ENCODE measurements at regions not wholly inside any gene's neighbourhood (a gene's known extent, or its start where the extent isn't known, plus 50 kb on each side); places are given as distances from the start of the nearest gene placed in this dataset.

DNA sequence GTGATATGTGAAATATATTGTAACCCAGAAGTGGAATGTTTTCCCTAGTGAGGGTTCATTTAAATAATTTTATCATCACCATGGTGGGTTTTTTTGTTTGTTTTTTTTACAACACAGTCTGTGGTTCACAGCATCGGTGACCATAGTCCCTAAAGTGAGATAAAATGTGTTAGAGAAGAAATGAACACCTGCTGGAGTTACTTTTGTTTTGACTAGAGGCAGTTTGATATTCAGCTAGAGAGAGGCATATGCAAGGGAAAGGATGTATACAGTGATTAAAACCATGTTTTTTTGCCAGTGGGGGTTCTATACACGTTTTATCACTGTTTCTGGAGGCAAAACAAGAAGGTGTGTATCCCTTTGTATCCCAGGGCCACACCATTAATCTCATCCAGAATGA lies 541.5 kb downstream of the PCDH7 start:
- no peak overlapping the region for H2BK5ac ChIP-seq (ENCODE audit: low read depth, low read length)
- FAIRE-seq (no peak), DNase-seq (ENCODE audit: low read depth in 1 of 2, low spot score in 2 of 2) (no peak)
- H3K4ac ChIP-seq (replicated peaks; ENCODE audit: insufficient read length, low read depth, low read length): no peak overlapping the region
- no peaks in the 10 kb centered on the region for H3K27me3 ChIP-seq (replicated peaks in 1 of 4; ENCODE audit: control insufficient read depth in 3 of 4, extremely low read depth in 1 of 4, insufficient read depth in 3 of 4, low read length in 3 of 4)
- no peaks in the 10 kb centered on the region for H3K79me2 ChIP-seq (ENCODE audit: control insufficient read depth in 1 of 2, insufficient read depth in 2 of 2, low read length in 2 of 2)
- no peak overlapping the region for H3K4me3 ChIP-seq (ENCODE audit: extremely low read depth in 1 of 4, insufficient read depth in 2 of 4, low read depth in 3 of 4, low read length in 4 of 4)
- no peak overlapping the region for H3K4me2 ChIP-seq (ENCODE audit: insufficient read depth in 1 of 2, low read depth in 2 of 2, low read length in 2 of 2)
- no peak overlapping the region for H3K56ac ChIP-seq (replicated peaks; ENCODE audit: insufficient read length, low read depth, low read length)
- H3K36me3 ChIP-seq (ENCODE audit: control insufficient read depth in 2 of 4, insufficient read depth in 4 of 4, low read length in 3 of 4): no peaks in the 10 kb centered on the region
- H2AK5ac ChIP-seq (ENCODE audit: low read depth, low read length): no peak overlapping the region
- H3K9me3 ChIP-seq (ENCODE audit: insufficient read depth in 2 of 2, low read depth in 1 of 2, low read length in 1 of 2): peaks cover 0 to 7% of the 10 kb centered on the region in 2 experiments; a peak in 2 of 4 replicates
- CTCF ChIA-PET (ENCODE audit: partially characterized antibody): no interaction called here
- H2BK15ac ChIP-seq (ENCODE audit: low read length): no peak overlapping the region
- no peak overlapping the region for H4K8ac ChIP-seq (ENCODE audit: extremely low read depth, insufficient read depth, low read length)
- POLR2A ChIA-PET (ENCODE audit: partially characterized antibody): no interaction called here
- no peak overlapping the region for H2BK20ac ChIP-seq (ENCODE audit: low read length)
- no peak overlapping the region for H3K9ac ChIP-seq (replicated peaks in 1 of 4; ENCODE audit: extremely low read depth in 1 of 4, low read depth in 3 of 4, low read length in 3 of 4)
- H3K79me1 ChIP-seq (ENCODE audit: low read depth, low read length): no peaks in the 10 kb centered on the region
- H3K23me2 ChIP-seq (ENCODE audit: low read depth, low read length): no peaks in the 10 kb centered on the region
- H4K20me1 ChIP-seq (replicated peaks in 1 of 2; ENCODE audit: control insufficient read depth in 1 of 2, insufficient read depth in 2 of 2, low read length in 2 of 2): no peaks in the 10 kb centered on the region
- H3K27ac ChIP-seq (ENCODE audit: low read depth, low read length): no peak overlapping the region
- H4K91ac ChIP-seq (replicated peaks; ENCODE audit: insufficient read length, low read length): no peak overlapping the region
- H3K18ac ChIP-seq (ENCODE audit: extremely low read depth, low read length): no peak overlapping the region
- H3K14ac ChIP-seq (ENCODE audit: insufficient read length): no peak overlapping the region
- no peak overlapping the region for H3K23ac ChIP-seq (ENCODE audit: insufficient read length)
- H3K4me1 ChIP-seq (replicated peaks in 1 of 4; ENCODE audit: control insufficient read depth in 3 of 4, insufficient read depth in 4 of 4, low read length in 3 of 4): no peaks in the 10 kb centered on the region
- 76% methylated on average over 2 of the region's 2 CpGs; no CpG with 5 or more reads in 1 of the 2 experiments for WGBS, 2 experiments (ENCODE audit: extremely low coverage in 1 of 2, insufficient coverage in 1 of 2, insufficient read length in 1 of 2, insufficient replicate concordance in 2 of 2, low coverage in 1 of 2, low lambda C conversion rate in 2 of 2, missing lambda C conversion rate in 1 of 2)
- H2BK120ac ChIP-seq (replicated peaks; ENCODE audit: low read depth, low read length): no peak overlapping the region
- no peak overlapping the region for H4K5ac ChIP-seq (ENCODE audit: insufficient read length, low read depth, low read length)
- no peak overlapping the region for H2BK12ac ChIP-seq (ENCODE audit: low read depth, low read length)
- H2AFZ ChIP-seq (ENCODE audit: low read length): no peak overlapping the region; the same call in 1 of the 2 replicates
- TF ChIP-seq, protein P1, sequence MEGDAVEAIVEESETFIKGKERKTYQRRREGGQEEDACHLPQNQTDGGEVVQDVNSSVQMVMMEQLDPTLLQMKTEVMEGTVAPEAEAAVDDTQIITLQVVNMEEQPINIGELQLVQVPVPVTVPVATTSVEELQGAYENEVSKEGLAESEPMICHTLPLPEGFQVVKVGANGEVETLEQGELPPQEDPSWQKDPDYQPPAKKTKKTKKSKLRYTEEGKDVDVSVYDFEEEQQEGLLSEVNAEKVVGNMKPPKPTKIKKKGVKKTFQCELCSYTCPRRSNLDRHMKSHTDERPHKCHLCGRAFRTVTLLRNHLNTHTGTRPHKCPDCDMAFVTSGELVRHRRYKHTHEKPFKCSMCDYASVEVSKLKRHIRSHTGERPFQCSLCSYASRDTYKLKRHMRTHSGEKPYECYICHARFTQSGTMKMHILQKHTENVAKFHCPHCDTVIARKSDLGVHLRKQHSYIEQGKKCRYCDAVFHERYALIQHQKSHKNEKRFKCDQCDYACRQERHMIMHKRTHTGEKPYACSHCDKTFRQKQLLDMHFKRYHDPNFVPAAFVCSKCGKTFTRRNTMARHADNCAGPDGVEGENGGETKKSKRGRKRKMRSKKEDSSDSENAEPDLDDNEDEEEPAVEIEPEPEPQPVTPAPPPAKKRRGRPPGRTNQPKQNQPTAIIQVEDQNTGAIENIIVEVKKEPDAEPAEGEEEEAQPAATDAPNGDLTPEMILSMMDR (IDR thresholded peaks at IDR 0.05; ENCODE audit: control extremely low read depth in 1 of 3, insufficient read depth in 1 of 3, low read depth in 1 of 3, low read length in 3 of 3): no peak
- TF ChIP-seq CHD1 (IDR thresholded peaks at IDR 0.05; ENCODE audit: low read depth, low read length) (no peak), SRF (IDR thresholded peaks at IDR 0.05; ENCODE audit: low read depth, low read length) (no peak), KDM5A (IDR thresholded peaks at IDR 0.05; ENCODE audit: low read length) (no peak), RXRA (IDR thresholded peaks at IDR 0.05; ENCODE audit: insufficient read depth, low read depth, low read length) (no peak), EGR1 (IDR thresholded peaks at IDR 0.05; ENCODE audit: borderline replicate concordance, low read depth, low read length) (no peak), NRF1 (IDR thresholded peaks at IDR 0.05; ENCODE audit: low read depth, low read length) (no peak), SIN3A (conservative IDR thresholded peaks at IDR 0.05 in 1 of 2, IDR thresholded peaks at IDR 0.05 in 1 of 2; ENCODE audit: low read depth in 1 of 2, low read length in 2 of 2) (no peak), BACH1 (IDR thresholded peaks at IDR 0.05; ENCODE audit: low read length) (no peak)
- TF ChIP-seq, protein P2, sequence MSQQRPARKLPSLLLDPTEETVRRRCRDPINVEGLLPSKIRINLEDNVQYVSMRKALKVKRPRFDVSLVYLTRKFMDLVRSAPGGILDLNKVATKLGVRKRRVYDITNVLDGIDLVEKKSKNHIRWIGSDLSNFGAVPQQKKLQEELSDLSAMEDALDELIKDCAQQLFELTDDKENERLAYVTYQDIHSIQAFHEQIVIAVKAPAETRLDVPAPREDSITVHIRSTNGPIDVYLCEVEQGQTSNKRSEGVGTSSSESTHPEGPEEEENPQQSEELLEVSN (IDR thresholded peaks at IDR 0.05): no peak
- TF ChIP-seq, protein P3, sequence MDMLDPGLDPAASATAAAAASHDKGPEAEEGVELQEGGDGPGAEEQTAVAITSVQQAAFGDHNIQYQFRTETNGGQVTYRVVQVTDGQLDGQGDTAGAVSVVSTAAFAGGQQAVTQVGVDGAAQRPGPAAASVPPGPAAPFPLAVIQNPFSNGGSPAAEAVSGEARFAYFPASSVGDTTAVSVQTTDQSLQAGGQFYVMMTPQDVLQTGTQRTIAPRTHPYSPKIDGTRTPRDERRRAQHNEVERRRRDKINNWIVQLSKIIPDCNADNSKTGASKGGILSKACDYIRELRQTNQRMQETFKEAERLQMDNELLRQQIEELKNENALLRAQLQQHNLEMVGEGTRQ (IDR thresholded peaks at IDR 0.05; ENCODE audit: low read length): no peak
